ENCODE measurements at regions not wholly inside any gene's neighbourhood (a gene's known extent, or its start where the extent isn't known, plus 50 kb on each side); places are given as distances from the start of the nearest gene placed in this dataset.

DNA sequence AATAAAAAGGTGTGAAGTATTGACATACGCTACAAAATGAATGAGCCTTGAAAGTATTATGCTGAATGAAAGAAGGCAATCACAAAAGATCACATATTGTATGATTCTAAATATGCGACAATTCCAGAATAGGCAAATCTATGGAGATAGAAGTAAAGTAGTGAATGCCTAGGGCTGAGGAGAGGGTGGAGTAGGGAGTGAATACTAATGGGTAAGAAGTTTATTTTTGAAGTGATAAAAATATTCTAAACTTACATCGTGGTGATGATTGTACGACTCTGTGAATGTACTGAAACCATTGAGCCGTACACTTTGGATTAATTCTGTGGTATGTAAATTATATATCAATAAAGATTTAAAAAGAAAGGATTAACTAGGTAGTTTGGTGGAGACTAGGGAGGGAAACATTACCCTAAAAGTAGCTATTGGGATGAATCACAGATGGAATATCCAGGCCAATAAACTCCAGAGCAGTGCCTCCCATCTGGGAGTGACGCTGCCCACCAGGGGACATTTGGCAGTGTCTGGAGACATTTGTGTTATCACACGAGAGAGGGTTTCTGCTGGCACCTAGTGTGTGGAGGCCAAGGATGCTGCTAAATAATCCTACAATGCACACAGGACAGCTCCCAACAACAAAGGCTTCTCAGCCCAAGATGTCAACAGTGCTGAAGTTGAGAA is 214.2 kb upstream of the PCSK2 start (continued):
- TF ChIP-seq, protein P1, sequence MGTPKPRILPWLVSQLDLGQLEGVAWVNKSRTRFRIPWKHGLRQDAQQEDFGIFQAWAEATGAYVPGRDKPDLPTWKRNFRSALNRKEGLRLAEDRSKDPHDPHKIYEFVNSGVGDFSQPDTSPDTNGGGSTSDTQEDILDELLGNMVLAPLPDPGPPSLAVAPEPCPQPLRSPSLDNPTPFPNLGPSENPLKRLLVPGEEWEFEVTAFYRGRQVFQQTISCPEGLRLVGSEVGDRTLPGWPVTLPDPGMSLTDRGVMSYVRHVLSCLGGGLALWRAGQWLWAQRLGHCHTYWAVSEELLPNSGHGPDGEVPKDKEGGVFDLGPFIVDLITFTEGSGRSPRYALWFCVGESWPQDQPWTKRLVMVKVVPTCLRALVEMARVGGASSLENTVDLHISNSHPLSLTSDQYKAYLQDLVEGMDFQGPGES (IDR thresholded peaks at IDR 0.05; ENCODE audit: low read depth, low read length), result no peak

DNA sequence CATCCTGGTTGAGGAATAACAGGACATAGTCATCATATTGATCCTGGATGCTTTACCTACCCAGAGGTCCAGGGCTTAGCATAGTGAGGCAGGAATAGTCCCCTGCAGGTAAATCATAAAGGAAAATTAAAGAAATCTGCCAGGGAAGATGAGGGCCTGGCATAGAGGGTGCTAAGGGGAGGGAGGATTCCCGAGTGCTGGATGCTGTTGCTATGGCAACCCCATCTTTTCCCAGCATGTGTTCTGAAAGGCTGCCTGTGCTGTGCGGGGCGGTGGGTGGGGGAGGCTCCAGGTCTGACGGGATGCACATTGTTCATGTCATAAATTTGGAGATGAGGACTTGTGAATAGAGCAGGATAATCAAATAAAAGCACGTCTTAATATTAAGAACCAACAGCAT is 212.6 kb upstream of the PCSK2 start:
- CTCF ChIA-PET, result no interaction called here

More for the DNA sequence above, 212.6 kb upstream of the PCSK2 start:
- no peaks in the 10 kb centered on the region for H4K20me1 ChIP-seq (ENCODE audit: insufficient read depth)
- H3K9me2 ChIP-seq, result no peaks in the 10 kb centered on the region
- H2AFZ ChIP-seq (ENCODE audit: low read depth), result no peak overlapping the region
- H3K79me2 ChIP-seq (ENCODE audit: insufficient read depth), result no peaks in the 10 kb centered on the region
- no peaks in the 10 kb centered on the region for H3F3A ChIP-seq (replicated peaks; ENCODE audit: insufficient read depth)
- no peaks in the 10 kb centered on the region for H3K27me3 ChIP-seq (ENCODE audit: insufficient read depth)
- POLR2A ChIA-PET, result no interaction called here
- H3K4me2 ChIP-seq, result no peak overlapping the region
- H3K9me3 ChIP-seq, result 0 out of 2 replicates have a peak, but pooled peaks cover 3% of the 10 kb centered on the region
- no peaks in the 10 kb centered on the region for H3K36me3 ChIP-seq (replicated peaks in 1 of 2; ENCODE audit: control insufficient read depth in 1 of 2, insufficient read depth in 2 of 2, low read length in 1 of 2)
- no peak overlapping the region for H3K4me3 ChIP-seq (ENCODE audit: low read depth in 2 of 2, low read length in 1 of 2)
- WGBS (ENCODE audit: low lambda C conversion rate), result 5% methylated on average over 5 of the region's 5 CpGs
- no peaks in the 10 kb centered on the region for H3K4me1 ChIP-seq (ENCODE audit: control insufficient read depth in 1 of 2, insufficient read depth in 2 of 2, low read depth in 1 of 2, low read length in 1 of 2)
- H3K9ac ChIP-seq, result no peak overlapping the region
- TF ChIP-seq TCF12 (IDR thresholded peaks at IDR 0.05) (no peak), NRF1 (IDR thresholded peaks at IDR 0.05; ENCODE audit: low read depth, low read length) (no peak), ELF1 (IDR thresholded peaks at IDR 0.05) (no peak), SIN3A (IDR thresholded peaks at IDR 0.05; ENCODE audit: borderline replicate concordance, low read depth, low read length) (no peak), CTCF (IDR thresholded peaks at IDR 0.05) (no peak), CHD2 (IDR thresholded peaks at IDR 0.05; ENCODE audit: low read length, partially characterized antibody) (no peak), ZBTB33 (IDR thresholded peaks at IDR 0.05; ENCODE audit: borderline replicate concordance, low read depth) (no peak), GATA2 (CRISPR knock-in tag; IDR thresholded peaks at IDR 0.05) (no peak), FOXM1 (IDR thresholded peaks at IDR 0.05; ENCODE audit: low read depth) (no peak), EP300 (IDR thresholded peaks at IDR 0.05; ENCODE audit: borderline replicate concordance in 1 of 2, low read depth in 1 of 2, low read length in 1 of 2) (no peak), FOXJ3 (CRISPR knock-in tag; IDR thresholded peaks at IDR 0.05) (no peak), JUND (IDR thresholded peaks at IDR 0.05) (no peak), RAD21 (IDR thresholded peaks at IDR 0.05; ENCODE audit: low read length) (no peak), RXRA (IDR thresholded peaks at IDR 0.05; ENCODE audit: borderline replicate concordance, low read depth) (no peak), MEF2A (IDR thresholded peaks at IDR 0.05; ENCODE audit: borderline replicate concordance, low read depth) (no peak), MAX (IDR thresholded peaks at IDR 0.05; ENCODE audit: low read depth) (no peak), PBX3 (IDR thresholded peaks at IDR 0.05) (no peak)
- TF ChIP-seq, protein P1 (IDR thresholded peaks at IDR 0.05; ENCODE audit: low read depth, low read length), result no peak
- TF ChIP-seq, protein P2, sequence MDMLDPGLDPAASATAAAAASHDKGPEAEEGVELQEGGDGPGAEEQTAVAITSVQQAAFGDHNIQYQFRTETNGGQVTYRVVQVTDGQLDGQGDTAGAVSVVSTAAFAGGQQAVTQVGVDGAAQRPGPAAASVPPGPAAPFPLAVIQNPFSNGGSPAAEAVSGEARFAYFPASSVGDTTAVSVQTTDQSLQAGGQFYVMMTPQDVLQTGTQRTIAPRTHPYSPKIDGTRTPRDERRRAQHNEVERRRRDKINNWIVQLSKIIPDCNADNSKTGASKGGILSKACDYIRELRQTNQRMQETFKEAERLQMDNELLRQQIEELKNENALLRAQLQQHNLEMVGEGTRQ (IDR thresholded peaks at IDR 0.05; ENCODE audit: borderline replicate concordance, low read depth, low read length), result no peak
- H3K27ac ChIP-seq (ENCODE audit: low read depth in 2 of 2, low read length in 1 of 2), result no peak overlapping the region
- peak; percentile 36 for DNase-seq

Measured in SK-N-SH (cell line).